ENCODE measurements at regions not wholly inside any gene's neighbourhood (a gene's known extent, or its start where the extent isn't known, plus 50 kb on each side); places are given as distances from the start of the nearest gene placed in this dataset.

GRCh38 chr16:13552960-13553257 is 367.0 kb upstream of the ERCC4 start (continued):
- TF ChIP-seq ZNF687 (IDR thresholded peaks at IDR 0.05) (no peak), IKZF2 (IDR thresholded peaks at IDR 0.05) (peak; percentile 50 to 75), BMI1 (IDR thresholded peaks at IDR 0.05; ENCODE audit: borderline replicate concordance) (no peak), GATAD2B (conservative IDR thresholded peaks at IDR 0.05; ENCODE audit: low read depth) (peak; percentile 57), ESRRA (IDR thresholded peaks at IDR 0.05; ENCODE audit: low read length) (no peak), DPF2 (IDR thresholded peaks at IDR 0.05) (0 out of 2 replicates have a peak, but pooled peaks have one; percentile 40), NR2F1 (conservative IDR thresholded peaks at IDR 0.05) (peak; percentile 67), NRF1 (conservative IDR thresholded peaks at IDR 0.05; ENCODE audit: low read depth, low read length) (no peak), MYB (IDR thresholded peaks at IDR 0.05; ENCODE audit: borderline replicate concordance, low read depth, low read length) (no peak), STAT1 (conservative IDR thresholded peaks at IDR 0.05) (no peak), SMARCA5 (IDR thresholded peaks at IDR 0.05) (no peak), JUND (IDR thresholded peaks at IDR 0.05; ENCODE audit: low read depth, low read length) (no peak), E4F1 (IDR thresholded peaks at IDR 0.05; ENCODE audit: borderline replicate concordance, partially characterized antibody) (no peak), KDM1A (IDR thresholded peaks at IDR 0.05; ENCODE audit: borderline replicate concordance) (no peak), RFX5 (IDR thresholded peaks at IDR 0.05; ENCODE audit: low read depth, low read length) (no peak), SIN3A (IDR thresholded peaks at IDR 0.05; ENCODE audit: low read depth, low read length) (no peak), MXI1 (IDR thresholded peaks at IDR 0.05; ENCODE audit: low read depth, low read length) (no peak)
